DMS153 treated with DMSO at 0.1 percent for 48 hours (cell line): ENCODE measurements at regions not wholly inside any gene's neighbourhood (a gene's known extent, or its start where the extent isn't known, plus 50 kb on each side); places are given as distances from the start of the nearest gene placed in this dataset.

Experiments used
- DNase-seq: peaks from one replicate; lab custom pipeline; 2025; ENCODE audit not compliant: unreplicated experiment; lab: John Stamatoyannopoulos, UW

GRCh38 chr13:72174549-72174948 is 307.5 kb upstream of the DACH1 start:
- no peak for DNase-seq

GRCh38 chr13:72170571-72170970 is 303.6 kb upstream of the DACH1 start:
- no peak for DNase-seq

- DNase-seq, result no peak
These were observed 301.3 kb upstream of the DACH1 start for GRCh38 chr13:72168126-72168855.

GRCh38 chr13:72166102-72166650 is 299.2 kb upstream of the DACH1 start:
- no peak for DNase-seq

- DNase-seq, result no peak
These were observed 298.3 kb upstream of the DACH1 start for GRCh38 chr13:72165276-72165675.

- no peak for DNase-seq
These were observed 297.8 kb upstream of the DACH1 start for GRCh38 chr13:72164811-72165210.

GRCh38 chr13:72163678-72164077 is 296.7 kb upstream of the DACH1 start:
- DNase-seq, result no peak

- no peak for DNase-seq
These were observed 294.0 kb upstream of the DACH1 start for GRCh38 chr13:72160977-72161376.

GRCh38 chr13:72156760-72157159 is 289.8 kb upstream of the DACH1 start:
- DNase-seq, result no peak

- no peak for DNase-seq
These were observed 286.3 kb upstream of the DACH1 start for GRCh38 chr13:72153272-72153671.

- DNase-seq, result no peak
These were observed 284.2 kb upstream of the DACH1 start for GRCh38 chr13:72151241-72151640.

GRCh38 chr13:72150502-72150901 is 283.5 kb upstream of the DACH1 start:
- DNase-seq, result no peak

- no peak for DNase-seq
These were observed 282.7 kb upstream of the DACH1 start for GRCh38 chr13:72149701-72150100.

- DNase-seq, result no peak
These were observed 279.8 kb upstream of the DACH1 start for GRCh38 chr13:72146816-72147215.

- DNase-seq, result no peak
These were observed 278.4 kb upstream of the DACH1 start for GRCh38 chr13:72145383-72145782.

- DNase-seq, result no peak
These were observed 277.6 kb upstream of the DACH1 start for GRCh38 chr13:72144636-72145035.

GRCh38 chr13:72141855-72142519 is 275.0 kb upstream of the DACH1 start:
- no peak for DNase-seq

- no peak for DNase-seq
These were observed 272.2 kb upstream of the DACH1 start for GRCh38 chr13:72139192-72139591.

GRCh38 chr13:72132075-72132474 is 265.1 kb upstream of the DACH1 start:
- no peak for DNase-seq

- DNase-seq, result no peak
These were observed 262.1 kb upstream of the DACH1 start for GRCh38 chr13:72129117-72129516.

- DNase-seq, result no peak
These were observed 260.0 kb upstream of the DACH1 start for GRCh38 chr13:72127031-72127430.

GRCh38 chr13:72126424-72126823 is 259.4 kb upstream of the DACH1 start:
- DNase-seq, result no peak
